OCI-LY1 (cell line): ENCODE measurements at regions not wholly inside any gene's neighbourhood (a gene's known extent, or its start where the extent isn't known, plus 50 kb on each side); places are given as distances from the start of the nearest gene placed in this dataset.

Experiments
- EZH2 ChIP-seq: fragments of 200-600 bp; sonication (generic), shearing (Covaris generic); IDR thresholded peaks from 2 replicates; pipeline ENCODE4 v1.8.0; 2017; ENCODE audit warnings: borderline replicate concordance, mixed run types, mild to moderate bottlenecking, antibody characterized with exemption, low read length, moderate library complexity, mixed read lengths
- TF ChIP-seq, protein P1 (sequence below): fragments of 200-600 bp; sonication (generic), shearing (Covaris generic); IDR thresholded peaks from 2 replicates; pipeline ENCODE4 v1.5.1; 2017; ENCODE audit warnings: mild to moderate bottlenecking, antibody characterized with exemption, low read length, moderate library complexity, mixed read lengths

- TF ChIP-seq, protein P1, sequence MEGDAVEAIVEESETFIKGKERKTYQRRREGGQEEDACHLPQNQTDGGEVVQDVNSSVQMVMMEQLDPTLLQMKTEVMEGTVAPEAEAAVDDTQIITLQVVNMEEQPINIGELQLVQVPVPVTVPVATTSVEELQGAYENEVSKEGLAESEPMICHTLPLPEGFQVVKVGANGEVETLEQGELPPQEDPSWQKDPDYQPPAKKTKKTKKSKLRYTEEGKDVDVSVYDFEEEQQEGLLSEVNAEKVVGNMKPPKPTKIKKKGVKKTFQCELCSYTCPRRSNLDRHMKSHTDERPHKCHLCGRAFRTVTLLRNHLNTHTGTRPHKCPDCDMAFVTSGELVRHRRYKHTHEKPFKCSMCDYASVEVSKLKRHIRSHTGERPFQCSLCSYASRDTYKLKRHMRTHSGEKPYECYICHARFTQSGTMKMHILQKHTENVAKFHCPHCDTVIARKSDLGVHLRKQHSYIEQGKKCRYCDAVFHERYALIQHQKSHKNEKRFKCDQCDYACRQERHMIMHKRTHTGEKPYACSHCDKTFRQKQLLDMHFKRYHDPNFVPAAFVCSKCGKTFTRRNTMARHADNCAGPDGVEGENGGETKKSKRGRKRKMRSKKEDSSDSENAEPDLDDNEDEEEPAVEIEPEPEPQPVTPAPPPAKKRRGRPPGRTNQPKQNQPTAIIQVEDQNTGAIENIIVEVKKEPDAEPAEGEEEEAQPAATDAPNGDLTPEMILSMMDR, result no peak
- no peak for TF ChIP-seq EZH2
Observed at GRCh38 chr19:16024266-16025107, 51.8 kb upstream of the TPM4 start.
